ENCODE measurements at regions not wholly inside any gene's neighbourhood (a gene's known extent, or its start where the extent isn't known, plus 50 kb on each side); places are given as distances from the start of the nearest gene placed in this dataset.

GRCh38 chr11:13062115-13062514 is 53.0 kb downstream of the RASSF10 start:
- no peak for DNase-seq (ENCODE audit: extremely low spot score, insufficient read length, low read depth)
- FAIRE-seq, result no peak

GRCh38 chr11:13064593-13064992 is 55.5 kb downstream of the RASSF10 start:
- DNase-seq (ENCODE audit: extremely low spot score, insufficient read length, low read depth), result no peak
- no peak for FAIRE-seq

GRCh38 chr11:13065200-13065787 is 56.2 kb downstream of the RASSF10 start:
- no peak for DNase-seq (ENCODE audit: extremely low spot score, insufficient read length, low read depth)
- no peak for FAIRE-seq

GRCh38 chr11:13068211-13068610 is 59.1 kb downstream of the RASSF10 start:
- FAIRE-seq, result no peak
- no peak for DNase-seq (ENCODE audit: extremely low spot score, insufficient read length, low read depth)

GRCh38 chr11:13073119-13073981 is 64.2 kb downstream of the RASSF10 start:
- DNase-seq (ENCODE audit: extremely low spot score, insufficient read length, low read depth) (no peak), FAIRE-seq (no peak)

- DNase-seq (ENCODE audit: extremely low spot score, insufficient read length, low read depth) (no peak), FAIRE-seq (no peak)
Measured at GRCh38 chr11:13074714-13075464, 65.8 kb downstream of the RASSF10 start.

- DNase-seq (ENCODE audit: extremely low spot score, insufficient read length, low read depth), result no peak
- FAIRE-seq, result no peak
Measured at GRCh38 chr11:13076961-13077360, 67.8 kb downstream of the RASSF10 start.

GRCh38 chr11:13080861-13081260 is 71.7 kb downstream of the RASSF10 start:
- FAIRE-seq (no peak), DNase-seq (ENCODE audit: extremely low spot score, insufficient read length, low read depth) (no peak)

- DNase-seq (ENCODE audit: extremely low spot score, insufficient read length, low read depth) (no peak), FAIRE-seq (no peak)
Measured at GRCh38 chr11:13082588-13082987, 73.5 kb downstream of the RASSF10 start.

GRCh38 chr11:13090228-13090708 is 81.2 kb downstream of the RASSF10 start:
- FAIRE-seq (no peak), DNase-seq (ENCODE audit: extremely low spot score, insufficient read length, low read depth) (no peak)

- FAIRE-seq (no peak), DNase-seq (ENCODE audit: extremely low spot score, insufficient read length, low read depth) (no peak)
Measured at GRCh38 chr11:13091373-13091772, 82.3 kb downstream of the RASSF10 start.

- FAIRE-seq (no peak), DNase-seq (ENCODE audit: extremely low spot score, insufficient read length, low read depth) (no peak)
Measured at GRCh38 chr11:13091804-13092203, 82.7 kb downstream of the RASSF10 start.

- DNase-seq (ENCODE audit: extremely low spot score, insufficient read length, low read depth) (no peak), FAIRE-seq (no peak)
Measured at GRCh38 chr11:13094930-13095687, 86.0 kb downstream of the RASSF10 start.

- FAIRE-seq (no peak), DNase-seq (ENCODE audit: extremely low spot score, insufficient read length, low read depth) (no peak)
Measured at GRCh38 chr11:13098063-13098462, 88.9 kb downstream of the RASSF10 start.

GRCh38 chr11:13098616-13099289 is 89.6 kb downstream of the RASSF10 start:
- no peak for FAIRE-seq
- no peak for DNase-seq (ENCODE audit: extremely low spot score, insufficient read length, low read depth)

GRCh38 chr11:13101644-13102512 is 92.8 kb downstream of the RASSF10 start:
- FAIRE-seq (no peak), DNase-seq (ENCODE audit: extremely low spot score, insufficient read length, low read depth) (no peak)

- FAIRE-seq (no peak), DNase-seq (ENCODE audit: extremely low spot score, insufficient read length, low read depth) (no peak)
Measured at GRCh38 chr11:13102513-13102840, 93.4 kb downstream of the RASSF10 start.

GRCh38 chr11:13102865-13103539 is 93.9 kb downstream of the RASSF10 start:
- no peak for DNase-seq (ENCODE audit: extremely low spot score, insufficient read length, low read depth)
- FAIRE-seq, result no peak
